SK-N-SH (cell line): ENCODE measurements at regions not wholly inside any gene's neighbourhood (a gene's known extent, or its start where the extent isn't known, plus 50 kb on each side); places are given as distances from the start of the nearest gene placed in this dataset.

Experiments used
- RFX5 ChIP-seq: IDR thresholded peaks from 2 replicates; pipeline ENCODE4 v1.6.1; 2012; ENCODE audit warnings: mild to moderate bottlenecking, improper control_type of control experiment, low read length
- SMC3 ChIP-seq: IDR thresholded peaks from 2 replicates; pipeline ENCODE4 v1.6.1; 2012; ENCODE audit warnings: low read depth, low read length, improper control_type of control experiment
- TAF1 ChIP-seq: IDR thresholded peaks from 2 replicates; pipeline ENCODE4 v1.6.1; 2012; ENCODE audit warnings: low read depth, mild to moderate bottlenecking, low read length, moderate library complexity, borderline replicate concordance
- YY1 ChIP-seq: IDR thresholded peaks from 2 replicates; pipeline ENCODE4 v1.4.0; 2012; ENCODE audit warnings: low read depth, mild to moderate bottlenecking
- TF ChIP-seq, protein P1 (sequence below): fragments of 200-600 bp; sonication (generic); IDR thresholded peaks from 2 replicates; pipeline ENCODE4 v1.6.1; 2017; ENCODE audit warnings: antibody characterized with exemption, mild to moderate bottlenecking, moderate library complexity

GRCh38 chr9:13576101-13576500, 296.6 kb upstream of the MPDZ start:
- TF ChIP-seq, protein P1, sequence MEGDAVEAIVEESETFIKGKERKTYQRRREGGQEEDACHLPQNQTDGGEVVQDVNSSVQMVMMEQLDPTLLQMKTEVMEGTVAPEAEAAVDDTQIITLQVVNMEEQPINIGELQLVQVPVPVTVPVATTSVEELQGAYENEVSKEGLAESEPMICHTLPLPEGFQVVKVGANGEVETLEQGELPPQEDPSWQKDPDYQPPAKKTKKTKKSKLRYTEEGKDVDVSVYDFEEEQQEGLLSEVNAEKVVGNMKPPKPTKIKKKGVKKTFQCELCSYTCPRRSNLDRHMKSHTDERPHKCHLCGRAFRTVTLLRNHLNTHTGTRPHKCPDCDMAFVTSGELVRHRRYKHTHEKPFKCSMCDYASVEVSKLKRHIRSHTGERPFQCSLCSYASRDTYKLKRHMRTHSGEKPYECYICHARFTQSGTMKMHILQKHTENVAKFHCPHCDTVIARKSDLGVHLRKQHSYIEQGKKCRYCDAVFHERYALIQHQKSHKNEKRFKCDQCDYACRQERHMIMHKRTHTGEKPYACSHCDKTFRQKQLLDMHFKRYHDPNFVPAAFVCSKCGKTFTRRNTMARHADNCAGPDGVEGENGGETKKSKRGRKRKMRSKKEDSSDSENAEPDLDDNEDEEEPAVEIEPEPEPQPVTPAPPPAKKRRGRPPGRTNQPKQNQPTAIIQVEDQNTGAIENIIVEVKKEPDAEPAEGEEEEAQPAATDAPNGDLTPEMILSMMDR: no peak
- no peak for TF ChIP-seq RFX5
- no peak for TF ChIP-seq TAF1
- no peak for TF ChIP-seq SMC3
- no peak for TF ChIP-seq YY1
